GM12874 (cell line): ENCODE measurements at regions not wholly inside any gene's neighbourhood (a gene's known extent, or its start where the extent isn't known, plus 50 kb on each side); places are given as distances from the start of the nearest gene placed in this dataset.

ENCODE experiments used
- TF ChIP-seq, protein P1 (sequence below): IDR thresholded peaks from 2 replicates; pipeline ENCODE4 v1.5.1; 2011; ENCODE audit warnings: low read depth, mild to moderate bottlenecking, control low read depth, low read length, moderate library complexity; ENCODE audit not compliant: insufficient read depth

DNA sequence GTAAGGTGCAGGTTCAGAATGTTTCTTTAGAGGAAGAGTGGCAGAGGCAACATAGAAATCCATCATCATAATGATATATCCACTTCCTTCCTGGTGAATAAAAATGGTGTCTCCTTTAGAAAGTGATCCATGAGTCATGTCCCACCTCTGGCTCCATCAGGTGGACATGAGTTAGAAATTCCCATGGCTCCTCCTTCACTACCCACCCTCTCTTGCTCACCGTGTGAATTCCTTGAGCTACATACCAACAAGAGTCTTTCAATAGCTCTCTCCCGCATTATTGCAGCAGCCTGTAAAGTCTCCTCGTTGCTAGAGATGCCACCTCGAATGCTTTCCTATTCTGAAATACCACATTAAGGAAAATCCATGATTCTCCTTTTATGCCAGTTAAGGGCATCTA, 317.6 kb downstream of the LNPK start:
- TF ChIP-seq, protein P1, sequence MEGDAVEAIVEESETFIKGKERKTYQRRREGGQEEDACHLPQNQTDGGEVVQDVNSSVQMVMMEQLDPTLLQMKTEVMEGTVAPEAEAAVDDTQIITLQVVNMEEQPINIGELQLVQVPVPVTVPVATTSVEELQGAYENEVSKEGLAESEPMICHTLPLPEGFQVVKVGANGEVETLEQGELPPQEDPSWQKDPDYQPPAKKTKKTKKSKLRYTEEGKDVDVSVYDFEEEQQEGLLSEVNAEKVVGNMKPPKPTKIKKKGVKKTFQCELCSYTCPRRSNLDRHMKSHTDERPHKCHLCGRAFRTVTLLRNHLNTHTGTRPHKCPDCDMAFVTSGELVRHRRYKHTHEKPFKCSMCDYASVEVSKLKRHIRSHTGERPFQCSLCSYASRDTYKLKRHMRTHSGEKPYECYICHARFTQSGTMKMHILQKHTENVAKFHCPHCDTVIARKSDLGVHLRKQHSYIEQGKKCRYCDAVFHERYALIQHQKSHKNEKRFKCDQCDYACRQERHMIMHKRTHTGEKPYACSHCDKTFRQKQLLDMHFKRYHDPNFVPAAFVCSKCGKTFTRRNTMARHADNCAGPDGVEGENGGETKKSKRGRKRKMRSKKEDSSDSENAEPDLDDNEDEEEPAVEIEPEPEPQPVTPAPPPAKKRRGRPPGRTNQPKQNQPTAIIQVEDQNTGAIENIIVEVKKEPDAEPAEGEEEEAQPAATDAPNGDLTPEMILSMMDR, result no peak

DNA sequence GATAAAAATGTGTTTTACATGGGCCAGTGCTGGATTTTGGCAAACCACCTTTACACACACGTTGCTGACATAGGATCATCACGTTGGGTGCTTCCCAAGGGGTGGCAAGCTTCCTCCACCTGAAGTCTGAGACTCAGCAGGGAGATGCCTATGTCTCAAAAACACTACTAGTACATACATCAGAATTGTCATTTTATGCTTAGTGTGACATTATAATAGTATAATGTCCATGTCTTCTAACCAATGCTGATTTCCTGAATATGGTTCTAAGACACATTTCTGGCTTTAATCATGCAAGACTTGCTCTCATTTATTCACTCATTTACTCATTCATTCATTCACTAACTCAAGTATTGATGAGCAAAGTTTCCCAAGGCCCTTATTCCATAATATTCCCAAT, 322.3 kb downstream of the LNPK start:
- TF ChIP-seq, protein P1, result no peak

DNA sequence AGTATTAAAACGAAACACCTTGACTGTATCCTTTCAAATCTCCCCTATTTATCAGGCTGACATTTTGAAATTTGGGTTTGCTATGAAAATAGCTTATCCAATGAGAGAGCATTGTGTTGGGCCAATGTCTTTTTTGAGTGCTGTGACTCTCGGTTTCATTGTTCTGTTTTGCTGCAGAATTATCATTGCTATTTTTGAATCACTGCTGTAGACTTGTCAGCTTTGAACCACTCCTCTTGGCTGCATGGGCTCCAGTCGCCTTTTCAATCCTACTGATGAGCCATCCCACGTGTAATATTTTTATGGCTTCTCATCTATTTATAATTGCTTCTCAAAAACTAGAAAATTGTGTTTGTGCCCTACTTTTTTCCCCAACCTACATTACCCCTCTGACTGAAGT, 322.8 kb downstream of the LNPK start:
- TF ChIP-seq, protein P1, result no peak

DNA sequence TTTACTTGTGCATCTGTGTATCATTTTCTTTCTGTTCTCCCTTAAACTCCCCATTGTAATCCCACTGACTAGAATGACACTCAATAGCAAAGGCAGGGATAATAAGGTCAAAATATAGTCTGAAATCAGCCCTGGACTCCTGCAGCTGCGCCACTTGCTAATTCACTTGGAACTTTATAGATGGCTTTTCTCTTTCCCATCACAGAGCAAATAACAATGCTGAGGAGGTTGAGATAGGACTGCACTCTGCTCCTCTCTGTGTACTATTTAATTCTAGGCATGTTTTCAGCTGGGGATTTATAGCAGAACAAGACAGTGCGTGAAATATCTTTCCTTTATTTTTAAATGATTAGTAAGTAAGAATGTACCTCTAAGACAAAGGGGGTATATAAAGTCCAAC, 324.2 kb downstream of the LNPK start:
- TF ChIP-seq, protein P1, result no peak

DNA sequence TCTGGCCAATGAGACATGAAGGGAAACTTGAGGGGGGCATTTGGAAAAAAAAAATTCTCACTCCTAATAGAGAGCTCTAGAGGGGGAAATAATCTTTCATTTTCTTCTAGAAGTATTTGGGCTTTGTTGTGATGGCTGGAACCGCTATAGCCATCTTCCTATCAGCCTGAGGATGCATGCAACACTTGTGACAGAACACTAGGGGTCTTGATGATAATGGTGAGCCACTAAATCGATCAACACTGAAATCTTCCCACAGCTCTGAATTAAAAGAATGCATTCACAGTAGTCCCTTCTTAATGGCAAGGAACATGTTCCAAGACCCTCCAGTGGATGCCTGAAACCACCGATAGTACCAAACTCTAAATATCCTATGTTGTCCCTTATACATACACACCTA, 325.3 kb downstream of the LNPK start:
- TF ChIP-seq, protein P1, result no peak

DNA sequence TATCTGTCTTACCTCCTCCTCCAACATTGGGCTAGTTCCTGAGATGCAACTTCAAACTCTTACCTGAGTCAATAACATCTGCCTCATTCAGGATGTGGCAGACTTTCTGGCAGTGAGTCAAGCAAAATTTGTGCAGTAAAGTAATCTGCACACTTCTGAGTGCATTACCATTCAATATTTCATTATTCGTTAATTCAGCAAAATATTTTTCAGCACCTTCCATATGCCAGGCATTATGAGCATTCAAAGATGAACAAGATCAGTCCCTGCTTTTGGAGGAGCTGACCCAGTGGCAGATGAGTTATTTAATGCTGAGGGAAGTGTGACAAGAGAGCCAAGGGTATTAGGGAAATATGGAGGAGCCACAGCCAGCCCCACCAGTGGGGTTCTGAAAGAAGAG, 339.7 kb downstream of the LNPK start:
- TF ChIP-seq, protein P1, result no peak

DNA sequence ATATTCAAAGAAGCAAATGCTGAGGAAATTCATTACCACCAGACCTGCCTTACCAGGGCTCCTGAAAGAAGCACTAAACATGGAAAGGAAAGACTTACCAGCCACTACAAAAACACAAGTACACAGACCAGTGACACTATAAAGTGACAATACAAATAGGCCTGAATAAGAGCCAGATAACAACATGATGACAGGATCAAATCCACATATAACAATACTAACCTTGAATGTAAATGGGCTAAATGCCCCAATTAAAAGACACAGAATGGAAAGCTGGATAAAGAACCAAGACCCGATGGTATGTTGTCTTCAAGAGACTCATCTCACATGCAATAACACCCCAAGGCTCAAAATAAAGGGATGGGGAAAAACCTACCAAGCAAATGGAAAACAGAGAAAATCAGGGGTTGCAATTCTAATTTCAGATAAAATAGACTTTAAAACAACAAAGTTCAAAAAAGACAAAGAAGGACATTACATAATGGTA, 353.4 kb downstream of the LNPK start:
- TF ChIP-seq, protein P1, result no peak

DNA sequence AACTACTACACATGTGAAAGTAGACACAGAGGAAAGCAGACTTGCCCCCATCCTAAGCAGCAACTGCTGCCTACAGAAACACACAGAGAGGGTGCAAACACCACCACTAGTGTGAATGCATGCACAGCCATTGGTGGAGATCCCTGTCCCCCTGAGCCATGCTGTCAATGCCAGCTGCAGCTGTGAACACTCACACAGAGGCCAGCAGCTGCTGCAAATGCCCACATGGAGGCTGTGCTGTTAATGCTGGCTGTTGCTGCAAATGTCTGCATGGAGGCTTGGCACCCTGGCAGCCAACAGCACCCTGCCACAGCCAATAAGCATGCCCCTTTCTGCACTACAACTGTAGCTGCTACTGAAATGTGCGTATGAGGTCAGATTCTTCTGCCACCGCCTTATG, 355.0 kb downstream of the LNPK start:
- TF ChIP-seq, protein P1, result no peak
